ENCODE measurements at regions not wholly inside any gene's neighbourhood (a gene's known extent, or its start where the extent isn't known, plus 50 kb on each side); places are given as distances from the start of the nearest gene placed in this dataset.

DNA sequence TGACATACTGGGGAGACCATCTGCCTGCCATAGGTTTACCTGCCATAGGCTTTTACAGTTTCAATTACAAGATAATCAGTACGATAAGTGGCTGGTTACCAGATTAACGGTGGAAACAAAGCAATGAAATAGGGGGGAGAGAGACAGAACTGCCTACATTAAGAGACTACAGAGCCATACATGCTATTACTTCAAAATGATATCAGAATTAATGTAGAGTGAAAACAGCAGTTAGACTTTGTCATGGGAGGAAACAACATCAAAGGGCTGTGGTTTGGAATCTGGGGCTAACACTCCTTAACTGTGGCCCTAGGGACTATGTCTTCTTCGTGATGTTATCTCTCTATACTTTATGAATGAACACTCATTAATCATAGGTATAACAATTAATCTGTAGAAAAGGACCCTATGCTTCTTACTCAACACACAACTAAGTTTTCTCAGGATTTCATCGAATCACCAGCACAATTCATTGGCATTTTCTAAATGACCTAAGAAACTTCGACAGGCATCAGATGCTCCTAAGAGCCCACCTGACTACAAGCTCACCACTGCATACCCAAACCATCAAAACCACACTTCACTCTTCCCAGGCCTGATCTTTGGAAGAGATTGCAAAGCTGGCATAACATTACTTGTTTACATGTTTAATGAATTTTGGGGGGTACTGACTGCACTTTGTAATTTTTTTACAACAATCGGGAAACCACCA is 475.6 kb upstream of the SOX5 start:
- CTCF ChIA-PET = no interaction called here
- DNase-seq (ENCODE audit: low spot score) = no peak
- no peak overlapping the region for H3K27ac ChIP-seq

GRCh38 chr12:24424376-24424775 is 474.9 kb upstream of the SOX5 start:
- ChIA-PET CTCF (no interaction called here), POLR2A (ENCODE audit: low non-redundant PET) (no interaction called here)
- DNase-seq (ENCODE audit: low spot score) = no peak
- no peak overlapping the region for H3K27ac ChIP-seq
- TF ChIP-seq CTCF (conservative IDR thresholded peaks at IDR 0.05; ENCODE audit: low read depth) = no peak

More for the DNA sequence above, 475.6 kb upstream of the SOX5 start:
- no peak for TF ChIP-seq CTCF (conservative IDR thresholded peaks at IDR 0.05; ENCODE audit: low read depth)
- POLR2A ChIA-PET (ENCODE audit: low non-redundant PET) = no interaction called here

DNA sequence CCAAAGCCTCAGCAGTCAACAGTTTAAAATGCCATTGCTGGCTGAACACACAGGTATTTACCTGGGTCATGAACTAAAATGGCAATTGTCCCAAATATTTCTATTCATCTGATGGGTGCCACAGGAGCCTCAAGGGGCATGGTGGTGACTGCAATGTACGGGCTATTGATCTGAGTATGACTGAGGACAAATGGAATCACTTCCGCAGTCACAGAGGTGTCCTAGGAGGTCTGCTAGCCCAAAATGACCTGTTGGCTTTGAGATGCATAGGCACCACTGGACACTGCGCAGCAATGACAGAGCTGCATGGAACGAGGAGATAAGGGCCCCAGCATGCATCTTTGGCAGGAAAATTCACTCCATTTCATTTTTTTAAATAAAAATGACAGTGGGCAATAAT is 474.1 kb upstream of the SOX5 start:
- DNase-seq (ENCODE audit: low spot score) = no peak
- CTCF ChIA-PET = interaction anchor here (0.6 kb wide), 1 partner anchor 144 kb away, joined by 3 read pairs; no protein-coding TSS in a partner anchor
- H3K27ac ChIP-seq = no peak overlapping the region
- POLR2A ChIA-PET (ENCODE audit: low non-redundant PET) = no interaction called here
- TF ChIP-seq CTCF (conservative IDR thresholded peaks at IDR 0.05; ENCODE audit: low read depth) = no peak

- POLR2A ChIA-PET (ENCODE audit: low non-redundant PET) = no interaction called here
Observed at GRCh38 chr12:24421759-24422158, 472.3 kb upstream of the SOX5 start.

GRCh38 chr12:24418157-24418556 is 468.7 kb upstream of the SOX5 start:
- no peak for TF ChIP-seq CTCF (conservative IDR thresholded peaks at IDR 0.05; ENCODE audit: low read depth)
- no peak for DNase-seq (ENCODE audit: low spot score)
- ChIA-PET CTCF (no interaction called here), POLR2A (ENCODE audit: low non-redundant PET) (no interaction called here)
- H3K27ac ChIP-seq = no peak overlapping the region

More at GRCh38 chr12:24421759-24422158, 472.3 kb upstream of the SOX5 start:
- no peak for DNase-seq (ENCODE audit: low spot score)
- TF ChIP-seq CTCF (conservative IDR thresholded peaks at IDR 0.05; ENCODE audit: low read depth) = no peak
- H3K27ac ChIP-seq = no peak overlapping the region
- CTCF ChIA-PET = no interaction called here

- ChIA-PET POLR2A (ENCODE audit: low non-redundant PET) (no interaction called here), CTCF (no interaction called here)
- H3K27ac ChIP-seq = no peak overlapping the region
- DNase-seq (ENCODE audit: low spot score) = no peak
- TF ChIP-seq CTCF (conservative IDR thresholded peaks at IDR 0.05; ENCODE audit: low read depth) = no peak
Observed at GRCh38 chr12:24416423-24417109, 467.1 kb upstream of the SOX5 start.
